PC-9 (cell line): ENCODE measurements at regions not wholly inside any gene's neighbourhood (a gene's known extent, or its start where the extent isn't known, plus 50 kb on each side); places are given as distances from the start of the nearest gene placed in this dataset.

Experiments used
- BruUV-seq: library from RNA; stranded (reverse); fragments of 400-500 nt; replicated peaks from 2 replicates; lab custom pipeline; 2021; lab: Mats Ljungman, UMichigan
- CTCF ChIA-PET: fragments of 300-600 bp; sonication (Branson Sonifier 250); formaldehyde crosslinking; loops from one replicate; lab custom pipeline; 2022; ENCODE audit warnings: antibody characterized with exemption; lab: Charles Lee
- POLR2A ChIA-PET: fragments of 300-600 bp; sonication (Branson Sonifier 250); formaldehyde crosslinking; loops from one replicate; lab custom pipeline; 2022; ENCODE audit warnings: antibody characterized with exemption; ENCODE audit not compliant: unreplicated experiment; lab: Charles Lee
- DNase-seq, 2 experiments: peaks; one replicate each; pipeline versions ENCODE4 v3.0.0 to v3.0.0-alpha.2; 2015 to 2022; ENCODE audit warnings: mixed read lengths in 1 of 2
- H2AFZ ChIP-seq: fragments of 200-600 bp; sonication (generic); 2 replicates; pipeline ENCODE4 v1.8.1; 2017; ENCODE audit warnings: antibody characterized with exemption
- H3F3A ChIP-seq: fragments of 200-600 bp; sonication (generic); 2 replicates; pipeline ENCODE4 v1.8.1; 2017; ENCODE audit warnings: antibody characterized with exemption, mild to moderate bottlenecking, low read depth; ENCODE audit not compliant: insufficient read depth
- H3K27ac ChIP-seq: fragments of 200-600 bp; sonication (generic); 2 replicates; pipeline ENCODE4 v1.6.1; 2016; ENCODE audit warnings: mixed run types
- H3K27me3 ChIP-seq: fragments of 200-600 bp; sonication (generic); 2 replicates; pipeline ENCODE4 v1.6.1; 2016; ENCODE audit warnings: low read depth, mixed run types; ENCODE audit not compliant: insufficient read depth
- H3K36me3 ChIP-seq: fragments of 200-600 bp; sonication (generic); 2 replicates; pipeline ENCODE4 v1.6.1; 2016; ENCODE audit warnings: low read depth, mixed run types
- H3K4me1 ChIP-seq: fragments of 200-600 bp; sonication (generic); replicated peaks from 2 replicates; pipeline ENCODE4 v1.6.1; 2016; ENCODE audit warnings: mixed run types; ENCODE audit not compliant: insufficient read depth
- H3K4me2 ChIP-seq: fragments of 200-600 bp; sonication (generic); 2 replicates; pipeline ENCODE4 v1.6.1; 2017; ENCODE audit warnings: mixed run types
- H3K4me3 ChIP-seq: fragments of 200-600 bp; sonication (generic); 2 replicates; pipeline ENCODE4 v1.6.1; 2016; ENCODE audit warnings: mixed run types
- H3K79me2 ChIP-seq: fragments of 200-600 bp; sonication (generic); 2 replicates; pipeline ENCODE4 v1.6.1; 2017; ENCODE audit warnings: low read depth, mixed run types
- H3K9me2 ChIP-seq: fragments of 200-600 bp; sonication (generic); 2 replicates; pipeline ENCODE4 v1.8.1; 2017; ENCODE audit warnings: mild to moderate bottlenecking; ENCODE audit not compliant: insufficient read depth
- H3K9me3 ChIP-seq: fragments of 200-600 bp; sonication (generic); 2 replicates; pipeline ENCODE4 v1.8.1; 2016; ENCODE audit warnings: low read depth; ENCODE audit not compliant: insufficient read depth
- H4K20me1 ChIP-seq: fragments of 200-600 bp; sonication (generic); 2 replicates; pipeline ENCODE4 v1.8.1; 2017; ENCODE audit not compliant: insufficient read depth
- CTCF ChIP-seq: fragments of 200-600 bp; sonication (generic); conservative IDR thresholded peaks from 2 replicates; pipeline ENCODE4 v1.6.1; 2017; ENCODE audit warnings: mixed run types, antibody characterized with exemption, mild to moderate bottlenecking, moderate library complexity
- EZH2 ChIP-seq: fragments of 200-600 bp; sonication (generic); IDR thresholded peaks from 2 replicates; pipeline ENCODE4 v1.8.0; 2017; ENCODE audit warnings: antibody characterized with exemption, low read depth
- intact Hi-C: fragments of 100-400 bp; cut with micrococcal nuclease; formaldehyde crosslinking; loops from one replicate; pipeline ENCODE4 v1.10.0; 2022; ENCODE audit not compliant: unreplicated experiment

- H3K4me1 ChIP-seq, result no peaks in the 10 kb centered on the region
- H2AFZ ChIP-seq, result no peak overlapping the region
- no peaks in the 10 kb centered on the region for H3K9me2 ChIP-seq
- H3K9me3 ChIP-seq, result no peaks in the 10 kb centered on the region
- H3K27ac ChIP-seq, result no peak overlapping the region
- no peak overlapping the region for H3K4me3 ChIP-seq
- no TSS peak for BruUV-seq
- intact Hi-C loops, result loop anchor here (10.0 kb wide), 2 partner anchors 1179 to 1369 kb away; no protein-coding TSS in a partner anchor
- no peak overlapping the region for H3K4me2 ChIP-seq
- DNase-seq, result no peak
- no peaks in the 10 kb centered on the region for H3F3A ChIP-seq
- H3K79me2 ChIP-seq, result no peaks in the 10 kb centered on the region
- no peak for TF ChIP-seq EZH2
- TF ChIP-seq CTCF, result no peak
- H3K36me3 ChIP-seq, result no peaks in the 10 kb centered on the region
- H3K27me3 ChIP-seq, result no peaks in the 10 kb centered on the region
- ChIA-PET POLR2A (no interaction called here), CTCF (no interaction called here)
- no peaks in the 10 kb centered on the region for H4K20me1 ChIP-seq
Observed at GRCh38 chr21:17264182-17264581, 248.7 kb upstream of the CXADR start.

- H3K9me3 ChIP-seq, result no peaks in the 10 kb centered on the region
- H2AFZ ChIP-seq, result no peak overlapping the region
- no peak for DNase-seq
- no peaks in the 10 kb centered on the region for H3K27me3 ChIP-seq
- no peak overlapping the region for H3K4me2 ChIP-seq
- H3K79me2 ChIP-seq, result no peaks in the 10 kb centered on the region
- POLR2A ChIA-PET, result interaction anchor here (0.6 kb wide), 1 partner anchor 249 kb away, joined by 5 read pairs; no protein-coding TSS in a partner anchor
- no peaks in the 10 kb centered on the region for H3K4me1 ChIP-seq
- no peak overlapping the region for H3K4me3 ChIP-seq
- intact Hi-C loops, result loop anchor here (10.0 kb wide), 2 partner anchors 1185 to 1375 kb away; no protein-coding TSS in a partner anchor
- no TSS peak for BruUV-seq
- TF ChIP-seq CTCF (no peak), EZH2 (no peak)
- H3K9me2 ChIP-seq, result no peaks in the 10 kb centered on the region
- no peaks in the 10 kb centered on the region for H3K36me3 ChIP-seq
- no peak overlapping the region for H3K27ac ChIP-seq
- CTCF ChIA-PET, result no interaction called here
- H4K20me1 ChIP-seq, result no peaks in the 10 kb centered on the region
- H3F3A ChIP-seq, result no peaks in the 10 kb centered on the region
Observed at GRCh38 chr21:17269760-17270159, 243.1 kb upstream of the CXADR start.

GRCh38 chr21:17270229-17270628 is 242.6 kb upstream of the CXADR start:
- Histone ChIP-seq H3F3A (no peaks in the 10 kb centered on the region), H3K9me2 (no peaks in the 10 kb centered on the region), H3K36me3 (no peaks in the 10 kb centered on the region), H4K20me1 (no peaks in the 10 kb centered on the region), H3K4me2 (no peak overlapping the region), H3K9me3 (no peaks in the 10 kb centered on the region), H3K27me3 (no peaks in the 10 kb centered on the region), H3K79me2 (no peaks in the 10 kb centered on the region), H3K4me3 (no peak overlapping the region), H3K4me1 (no peaks in the 10 kb centered on the region), H3K27ac (no peak overlapping the region), H2AFZ (no peak overlapping the region)
- no TSS peak for BruUV-seq
- POLR2A ChIA-PET, result no interaction called here
- CTCF ChIA-PET, result no interaction called here
- intact Hi-C loops, result no loop called here
- TF ChIP-seq CTCF (peak; percentile 71), EZH2 (no peak)
- peak; percentile 2 to 34 for DNase-seq
